RWPE2 (cell line): ENCODE measurements at regions not wholly inside any gene's neighbourhood (a gene's known extent, or its start where the extent isn't known, plus 50 kb on each side); places are given as distances from the start of the nearest gene placed in this dataset.

Experiments used
- ATAC-seq: fragments of 200-7000 bp; cut with Tn5 transposase; 3 replicates; pipeline ENCODE4 v1.9.1; 2021; ENCODE audit warnings: low read depth
- DNase-seq: peaks from one replicate; pipeline ENCODE4 v3.0.0-alpha.2; 2020; ENCODE audit warnings: low spot score
- H3K27ac ChIP-seq: fragments of 450-650 bp; 2 replicates; pipeline ENCODE4 v1.5.1; 2017; ENCODE audit warnings: mild to moderate bottlenecking; ENCODE audit not compliant: poor library complexity, severe bottlenecking
- H3K27me3 ChIP-seq: fragments of 250-450 bp; sonication (Bioruptor Pico); 2 replicates; pipeline ENCODE4 v1.5.1; 2021; ENCODE audit warnings: mild to moderate bottlenecking, moderate library complexity; ENCODE audit not compliant: insufficient read depth, poor library complexity, severe bottlenecking
- H3K36me3 ChIP-seq: fragments of 250-450 bp; sonication (Bioruptor Pico); 2 replicates; pipeline ENCODE4 v1.5.1; 2020; ENCODE audit warnings: low read depth, mild to moderate bottlenecking, moderate library complexity
- H3K4me1 ChIP-seq: fragments of 250-450 bp; sonication (Bioruptor Pico); 2 replicates; pipeline ENCODE4 v1.5.1; 2021; ENCODE audit warnings: mild to moderate bottlenecking, moderate library complexity; ENCODE audit not compliant: insufficient read depth, poor library complexity, severe bottlenecking
- H3K4me3 ChIP-seq: fragments of 250-450 bp; sonication (Bioruptor Pico); 2 replicates; pipeline ENCODE4 v1.5.1; 2021; ENCODE audit warnings: mild to moderate bottlenecking, moderate library complexity; ENCODE audit not compliant: severe bottlenecking
- H3K9me3 ChIP-seq: fragments of 250-450 bp; sonication (Bioruptor Pico); 2 replicates; pipeline ENCODE4 v1.5.1; 2021; ENCODE audit warnings: mild to moderate bottlenecking, moderate library complexity; ENCODE audit not compliant: severe bottlenecking
- TF ChIP-seq, protein P1 (sequence below): fragments of 450-650 bp; IDR thresholded peaks from one replicate; pipeline ENCODE4 v1.5.1; 2017; ENCODE audit warnings: mild to moderate bottlenecking, moderate library complexity; ENCODE audit not compliant: poor library complexity, severe bottlenecking

DNA sequence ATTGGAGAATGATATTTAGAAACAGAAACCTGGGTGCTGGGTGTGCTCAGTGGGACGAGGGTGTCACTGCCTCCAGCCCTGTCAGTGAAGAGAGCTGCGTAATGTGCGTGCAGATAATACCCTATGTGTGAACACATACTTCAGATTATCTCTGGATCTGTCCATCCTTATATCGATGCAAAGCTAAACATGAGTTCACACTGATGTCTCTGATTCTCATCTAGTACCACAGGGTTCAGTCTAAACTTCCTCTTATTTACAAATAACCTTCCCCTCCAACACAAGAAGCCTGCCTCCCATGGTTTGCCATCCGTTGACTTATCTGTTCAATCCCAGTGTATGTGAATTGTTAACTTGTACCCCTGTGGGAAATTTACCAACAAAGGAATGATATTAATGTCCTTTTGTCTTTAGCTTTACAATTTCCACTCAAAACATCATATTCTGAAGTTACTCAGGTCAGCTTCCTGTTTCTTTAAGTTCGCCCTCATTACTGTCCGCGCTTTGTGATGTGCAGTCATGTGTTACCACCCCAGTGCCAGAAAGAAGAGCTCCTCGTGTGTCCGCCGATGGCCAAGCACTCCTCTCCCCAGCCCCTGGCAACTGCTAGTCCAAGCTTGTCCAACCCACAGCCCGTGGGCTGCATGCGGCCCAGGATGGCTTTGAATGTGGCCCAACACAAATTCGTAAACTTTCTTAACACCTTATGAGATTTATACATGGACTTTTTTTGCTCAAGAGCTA lies 108.2 kb downstream of the RTP5 start:
- TF ChIP-seq, protein P1, sequence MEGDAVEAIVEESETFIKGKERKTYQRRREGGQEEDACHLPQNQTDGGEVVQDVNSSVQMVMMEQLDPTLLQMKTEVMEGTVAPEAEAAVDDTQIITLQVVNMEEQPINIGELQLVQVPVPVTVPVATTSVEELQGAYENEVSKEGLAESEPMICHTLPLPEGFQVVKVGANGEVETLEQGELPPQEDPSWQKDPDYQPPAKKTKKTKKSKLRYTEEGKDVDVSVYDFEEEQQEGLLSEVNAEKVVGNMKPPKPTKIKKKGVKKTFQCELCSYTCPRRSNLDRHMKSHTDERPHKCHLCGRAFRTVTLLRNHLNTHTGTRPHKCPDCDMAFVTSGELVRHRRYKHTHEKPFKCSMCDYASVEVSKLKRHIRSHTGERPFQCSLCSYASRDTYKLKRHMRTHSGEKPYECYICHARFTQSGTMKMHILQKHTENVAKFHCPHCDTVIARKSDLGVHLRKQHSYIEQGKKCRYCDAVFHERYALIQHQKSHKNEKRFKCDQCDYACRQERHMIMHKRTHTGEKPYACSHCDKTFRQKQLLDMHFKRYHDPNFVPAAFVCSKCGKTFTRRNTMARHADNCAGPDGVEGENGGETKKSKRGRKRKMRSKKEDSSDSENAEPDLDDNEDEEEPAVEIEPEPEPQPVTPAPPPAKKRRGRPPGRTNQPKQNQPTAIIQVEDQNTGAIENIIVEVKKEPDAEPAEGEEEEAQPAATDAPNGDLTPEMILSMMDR, result no peak
- Histone ChIP-seq H3K27ac (no peak overlapping the region), H3K4me1 (no peaks in the 10 kb centered on the region), H3K9me3 (no peaks in the 10 kb centered on the region), H3K4me3 (no peak overlapping the region), H3K27me3 (no peaks in the 10 kb centered on the region), H3K36me3 (no peaks in the 10 kb centered on the region)
- ATAC-seq (no peak), DNase-seq (no peak)

DNA sequence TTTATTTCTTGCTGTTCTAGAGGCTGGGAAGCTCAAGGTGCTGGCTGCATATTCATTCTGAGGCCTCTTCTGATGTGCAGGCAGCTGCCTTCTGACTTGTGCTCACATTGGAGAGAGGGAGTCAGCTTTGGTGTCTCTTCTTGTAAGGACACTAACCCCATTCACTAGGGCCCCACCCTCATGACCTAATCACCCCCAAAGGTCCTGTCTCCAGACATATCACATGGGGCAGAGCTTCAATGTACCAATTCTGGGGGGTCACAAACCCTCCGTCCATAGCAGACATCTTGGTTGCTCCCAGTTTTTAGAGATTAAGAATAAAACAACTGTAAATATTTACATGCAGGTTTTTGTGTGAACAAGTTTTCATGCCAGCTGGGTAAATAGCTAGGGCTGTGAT lies 109.1 kb downstream of the RTP5 start:
- Histone ChIP-seq H3K4me1 (no peaks in the 10 kb centered on the region), H3K36me3 (no peaks in the 10 kb centered on the region), H3K27ac (no peak overlapping the region), H3K4me3 (no peak overlapping the region), H3K27me3 (no peaks in the 10 kb centered on the region), H3K9me3 (no peaks in the 10 kb centered on the region)
- ATAC-seq, result no peak
- TF ChIP-seq, protein P1, result no peak
- no peak for DNase-seq

DNA sequence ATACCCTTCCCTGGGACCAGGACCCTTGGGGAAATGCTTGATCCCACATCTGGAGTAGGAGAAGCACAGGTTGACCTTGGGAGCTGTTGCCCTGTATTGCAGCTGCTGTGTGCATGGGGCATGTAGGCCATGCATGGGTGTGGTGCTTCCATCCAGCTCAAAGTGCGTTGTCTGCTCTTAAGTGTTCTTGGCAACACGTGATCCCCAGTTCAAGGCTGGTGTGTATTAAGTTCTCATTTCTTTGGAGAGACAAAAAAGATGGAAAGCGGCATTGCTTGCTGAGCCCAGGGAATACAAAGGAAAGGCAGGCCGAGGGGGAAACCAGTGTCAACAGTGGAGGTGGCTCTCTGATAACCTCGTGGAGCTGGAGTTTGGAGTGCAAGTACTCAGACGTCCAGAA lies 110.7 kb downstream of the RTP5 start:
- H3K9me3 ChIP-seq, result no peaks in the 10 kb centered on the region
- TF ChIP-seq, protein P1, result no peak
- no peak overlapping the region for H3K4me3 ChIP-seq
- no peak overlapping the region for H3K27ac ChIP-seq
- ATAC-seq (no peak), DNase-seq (no peak)
- no peaks in the 10 kb centered on the region for H3K36me3 ChIP-seq
- no peaks in the 10 kb centered on the region for H3K27me3 ChIP-seq
- H3K4me1 ChIP-seq, result no peaks in the 10 kb centered on the region

DNA sequence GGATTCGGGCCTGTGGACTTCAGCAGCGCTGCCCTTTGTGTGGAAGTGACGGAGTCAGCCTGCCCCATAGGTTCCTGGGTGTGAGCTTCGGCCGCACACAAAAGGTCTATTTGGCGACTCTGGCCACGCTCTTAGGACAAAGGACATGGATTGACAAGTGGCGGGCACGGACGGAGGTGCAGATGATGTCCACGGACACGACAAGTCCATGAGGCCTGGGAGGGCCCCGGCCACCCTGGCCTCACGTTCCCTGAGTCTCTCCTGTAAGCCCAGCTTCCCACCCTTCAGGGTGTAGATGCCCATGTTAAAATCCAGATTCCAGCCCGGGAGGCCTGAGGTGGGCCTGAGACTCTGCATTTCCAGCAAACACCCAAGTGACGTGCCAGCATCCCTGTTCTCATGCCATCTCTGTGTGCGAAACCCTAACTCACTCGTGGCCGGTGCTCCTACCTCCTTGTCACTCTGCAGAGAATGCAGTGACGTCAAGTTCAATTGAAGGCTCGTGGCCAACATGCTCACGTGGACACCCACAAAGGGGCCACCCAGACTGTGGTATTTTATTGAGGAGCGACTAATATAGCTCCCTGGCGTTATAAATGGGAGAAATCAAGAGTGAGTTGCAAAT lies 111.7 kb downstream of the RTP5 start:
- Histone ChIP-seq H3K4me3 (no peak overlapping the region), H3K4me1 (no peaks in the 10 kb centered on the region), H3K27ac (no peak overlapping the region), H3K27me3 (no peaks in the 10 kb centered on the region), H3K9me3 (no peaks in the 10 kb centered on the region), H3K36me3 (no peaks in the 10 kb centered on the region)
- TF ChIP-seq, protein P1, result no peak
- ATAC-seq (no peak), DNase-seq (no peak)
